ENCODE measurements at regions not wholly inside any gene's neighbourhood (a gene's known extent, or its start where the extent isn't known, plus 50 kb on each side); places are given as distances from the start of the nearest gene placed in this dataset.
"Not testable (repeated sequence)": the region's sequence is repeated elsewhere in the genome, so short reads cannot be mapped to it uniquely, and the experiment has no call there.

GRCh38 chr13:83211301-83211700 is 671.0 kb downstream of the SLITRK1 start:
- no peak for DNase-seq

GRCh38 chr13:83204886-83205285 is 677.4 kb downstream of the SLITRK1 start:
- DNase-seq: no peak

DNA sequence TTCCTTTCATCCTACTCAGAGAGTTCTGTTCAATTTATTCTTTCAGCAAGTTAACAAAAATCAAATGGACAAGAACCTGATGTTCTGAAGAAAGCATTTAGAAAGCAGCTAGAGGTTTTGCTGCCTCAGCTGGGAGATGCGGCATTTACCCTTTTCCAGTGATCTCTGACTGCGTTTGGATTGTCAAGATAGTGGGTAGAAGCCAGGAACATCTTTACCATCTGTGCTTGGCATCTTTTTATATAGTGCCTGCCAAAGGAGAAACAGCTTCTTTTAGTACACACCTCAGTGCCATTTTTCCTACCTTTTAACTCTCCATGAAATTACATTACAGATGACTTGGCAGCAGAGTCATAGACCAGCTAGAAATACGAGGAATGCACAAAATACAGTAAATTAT is 680.8 kb downstream of the SLITRK1 start:
- DNase-seq: no peak

DNA sequence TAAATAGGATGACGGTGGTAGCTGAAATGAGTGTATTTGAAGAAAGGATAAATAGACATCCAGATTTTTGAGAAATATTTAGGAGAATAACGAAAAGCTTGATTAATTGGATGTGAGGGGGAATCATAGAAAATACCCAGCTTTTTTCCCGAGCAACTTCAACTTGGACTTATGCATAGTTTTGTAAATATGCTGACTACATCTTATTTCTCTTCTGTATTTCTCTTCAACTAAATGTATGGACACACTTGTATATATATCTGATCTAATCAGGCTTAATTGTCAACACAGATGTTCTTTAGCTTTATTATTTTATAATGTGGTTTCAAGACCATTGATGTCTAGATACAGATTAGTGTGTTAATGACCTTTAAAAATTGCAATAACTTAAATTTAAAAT is 685.0 kb downstream of the SLITRK1 start:
- no peak for DNase-seq

DNA sequence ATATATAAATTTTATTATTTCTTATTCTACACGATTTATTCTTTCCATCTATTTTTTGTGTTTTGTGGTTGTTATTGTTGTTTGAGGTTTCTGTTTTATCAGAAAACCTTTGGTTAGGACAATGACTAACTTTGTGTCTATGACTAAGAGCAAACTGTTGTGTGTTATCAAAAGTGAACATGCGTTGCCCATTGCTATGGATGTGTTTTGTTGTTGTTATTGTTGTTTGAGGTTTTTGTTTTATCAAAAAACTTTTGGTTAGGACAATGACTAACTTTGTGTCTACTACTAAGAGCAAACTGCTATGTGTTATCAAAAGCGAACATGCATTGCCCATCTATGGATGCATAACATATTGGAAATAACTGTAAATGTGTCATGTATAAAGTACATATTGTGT is 692.3 kb downstream of the SLITRK1 start:
- DNase-seq: no peak

DNA sequence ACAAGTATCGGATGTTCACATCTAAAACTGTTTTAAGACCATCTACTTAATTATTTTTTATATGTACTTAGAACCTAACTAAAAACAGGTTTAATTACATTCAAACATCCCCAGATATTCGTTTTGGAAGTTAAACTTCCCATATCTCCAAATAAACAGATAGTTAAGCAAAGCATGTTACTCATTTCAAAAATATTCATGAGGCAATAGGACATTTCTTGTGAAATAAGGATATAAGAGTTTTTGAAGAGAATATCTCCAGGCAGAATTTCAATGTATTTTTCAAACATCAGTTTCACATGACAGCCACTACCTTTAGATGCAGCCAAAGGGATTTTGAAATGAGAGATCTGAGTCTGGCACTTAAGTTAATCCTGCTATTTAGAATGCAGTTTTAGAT is 697.5 kb downstream of the SLITRK1 start:
- DNase-seq: no peak

- DNase-seq: no peak
Observed at GRCh38 chr13:83184150-83184475, 698.2 kb downstream of the SLITRK1 start.

GRCh38 chr13:83183439-83184149 is 698.7 kb downstream of the SLITRK1 start:
- no peak for DNase-seq

DNA sequence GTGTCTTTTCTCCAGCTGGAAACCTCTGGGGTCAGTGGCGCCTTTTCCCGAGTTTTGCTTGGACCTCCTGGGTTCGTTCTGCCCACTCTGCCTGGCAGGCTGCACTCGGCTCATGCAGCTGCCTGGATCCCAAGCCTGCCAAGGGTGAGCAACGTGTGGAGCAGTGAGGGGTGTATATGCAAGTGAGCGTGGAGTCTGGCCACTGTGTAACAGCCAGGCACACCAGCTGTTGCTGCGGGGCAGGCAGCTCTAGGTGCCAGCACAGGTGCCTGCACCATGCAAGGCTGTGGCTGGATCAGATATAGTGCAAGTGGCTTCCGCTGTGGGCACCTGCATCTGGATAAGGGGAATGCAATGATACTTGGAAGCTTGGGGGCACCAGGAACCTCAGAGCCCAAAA is 699.4 kb downstream of the SLITRK1 start:
- no peak for DNase-seq

DNA sequence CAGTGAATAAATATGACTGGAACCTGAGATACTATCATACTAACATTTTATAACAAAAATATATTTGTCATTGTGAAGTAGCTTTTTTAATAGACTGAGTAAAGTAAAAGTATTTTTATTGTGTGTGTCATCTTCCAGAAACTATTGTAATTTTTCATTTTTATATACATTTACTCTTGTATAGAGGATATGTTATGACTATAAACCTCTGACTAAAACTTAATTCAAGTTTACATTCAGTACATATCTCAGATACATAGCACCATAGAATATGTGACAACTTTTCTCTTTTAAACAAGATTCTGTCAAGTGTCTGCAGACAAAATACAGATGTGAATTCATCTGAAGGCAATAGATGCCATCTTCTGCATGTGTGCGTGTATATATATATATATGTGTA is 704.3 kb downstream of the SLITRK1 start:
- DNase-seq: no peak

- no peak for DNase-seq
Observed at GRCh38 chr13:83168590-83168989, 713.7 kb downstream of the SLITRK1 start.

DNA sequence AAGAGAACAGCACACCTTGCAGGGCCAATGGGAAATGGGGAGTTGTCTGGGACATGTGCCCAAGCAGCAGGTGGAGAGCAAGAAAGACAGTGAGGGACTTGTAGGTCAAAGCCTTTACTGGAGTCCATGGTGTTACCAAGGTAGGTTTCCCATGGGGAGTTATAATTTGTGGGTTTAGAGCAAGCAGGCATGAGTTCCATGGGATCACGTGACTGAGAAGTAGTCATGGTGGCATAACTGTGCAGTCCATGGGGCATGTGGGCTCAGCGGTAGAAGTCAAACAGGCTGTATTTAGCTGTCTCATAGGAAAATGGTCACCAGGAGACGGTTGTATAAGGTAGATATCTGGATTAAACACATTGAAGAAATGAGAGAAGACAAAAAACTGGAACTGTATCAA is 715.1 kb downstream of the SLITRK1 start:
- DNase-seq: no peak

- no peak for DNase-seq
Observed at GRCh38 chr13:83166550-83166949, 715.7 kb downstream of the SLITRK1 start.

GRCh38 chr13:83162493-83162892 is 719.8 kb downstream of the SLITRK1 start:
- DNase-seq: no peak

- DNase-seq: no peak
Observed at GRCh38 chr13:83153848-83154247, 728.4 kb downstream of the SLITRK1 start.

DNA sequence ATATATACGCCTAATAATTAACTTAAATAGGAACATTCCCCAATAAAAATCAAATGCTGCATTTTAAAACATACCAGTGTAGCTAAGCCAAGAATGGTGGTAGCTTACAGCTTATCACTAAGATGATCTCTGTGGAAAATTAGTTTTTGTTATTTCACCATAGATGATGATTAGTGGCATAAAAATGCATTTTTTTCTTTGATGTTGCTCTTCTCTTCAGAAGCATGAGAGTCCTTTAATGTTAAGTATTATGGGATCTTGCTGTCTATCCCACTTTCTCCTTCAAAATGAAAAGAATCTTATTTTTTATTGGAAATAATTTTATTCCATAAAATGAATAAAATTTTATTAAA is 731.0 kb downstream of the SLITRK1 start:
- DNase-seq: no peak

- DNase-seq: no peak
Observed at GRCh38 chr13:83150616-83151307, 731.5 kb downstream of the SLITRK1 start.

DNA sequence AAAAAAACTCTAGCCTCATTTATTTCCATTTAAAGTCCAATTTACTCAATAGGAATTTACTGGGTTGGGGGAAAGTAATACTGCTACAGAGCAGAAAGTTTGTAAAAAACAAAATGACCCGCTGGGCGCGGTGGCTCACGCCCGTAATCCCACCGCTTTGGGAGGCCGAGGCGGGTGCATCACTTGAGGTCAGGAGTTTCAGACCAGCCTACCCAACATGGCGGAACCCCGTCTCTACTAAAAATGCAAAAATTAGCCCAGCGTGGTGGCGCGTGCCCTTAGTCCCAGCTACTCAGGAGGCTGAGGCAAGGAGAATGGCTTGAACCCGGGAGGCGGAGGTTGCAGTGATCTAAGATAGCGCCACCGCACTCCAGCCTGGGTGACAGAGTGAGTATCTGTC is 745.6 kb downstream of the SLITRK1 start:
- no peak for DNase-seq

- DNase-seq: no peak
Observed at GRCh38 chr13:83125791-83126190, 756.5 kb downstream of the SLITRK1 start.

DNA sequence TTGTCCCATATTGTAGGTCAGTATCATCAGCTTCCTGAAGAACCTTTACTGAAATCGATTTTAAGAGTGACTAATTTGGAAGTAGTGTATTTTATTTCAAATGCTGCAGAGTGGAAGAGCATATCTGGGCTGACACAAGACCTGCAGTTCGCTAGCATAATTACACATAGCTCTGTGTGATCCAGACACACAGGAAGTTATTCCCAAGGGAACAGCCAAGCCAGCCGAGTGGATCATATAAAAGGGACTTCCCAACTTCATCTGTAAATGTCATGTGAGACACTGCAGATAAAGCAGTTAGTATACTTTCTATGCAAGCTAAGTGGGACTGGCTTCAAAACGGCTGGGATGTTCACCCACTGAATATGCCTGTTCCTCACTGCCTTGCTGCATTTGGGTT is 760.4 kb downstream of the SLITRK1 start:
- DNase-seq: no peak

DNA sequence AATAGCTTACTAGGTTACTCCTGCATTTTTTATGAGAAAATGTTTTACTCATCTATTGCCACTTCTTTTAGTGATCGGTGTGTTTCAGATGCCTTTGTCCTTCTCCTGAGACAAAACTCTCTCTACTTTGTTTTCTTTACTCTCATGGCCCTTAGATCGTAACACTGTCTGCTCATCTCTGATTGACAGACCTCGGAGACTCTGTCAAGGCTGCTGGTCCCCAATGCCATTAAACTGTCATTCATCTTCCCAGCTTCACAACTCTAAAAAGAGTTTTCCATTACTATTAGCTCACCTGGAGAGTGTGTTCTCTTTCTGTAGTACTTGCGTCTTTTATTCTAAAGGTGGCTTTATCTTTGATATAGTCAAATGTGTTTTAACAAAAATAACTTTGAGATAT is 765.2 kb downstream of the SLITRK1 start:
- no peak for DNase-seq

GRCh38 chr13:83101574-83102247 is 780.6 kb downstream of the SLITRK1 start:
- DNase-seq: not testable (repeated sequence)

GRCh38 chr13:83100237-83100636 is 782.0 kb downstream of the SLITRK1 start:
- DNase-seq: no peak

- no peak for DNase-seq
Observed at GRCh38 chr13:83088858-83089257, 793.4 kb downstream of the SLITRK1 start.

GRCh38 chr13:83086948-83087347 is 795.3 kb downstream of the SLITRK1 start:
- DNase-seq: no peak
